KG1 (cell line): ENCODE measurements at regions not wholly inside any gene's neighbourhood (a gene's known extent, or its start where the extent isn't known, plus 50 kb on each side); places are given as distances from the start of the nearest gene placed in this dataset.
"Not testable (repeated sequence)": the region's sequence is repeated elsewhere in the genome, so short reads cannot be mapped to it uniquely, and the experiment has no call there.

Experiments
- DNase-seq: peaks from one replicate; lab custom pipeline; 2025; lab: John Stamatoyannopoulos, UW

- DNase-seq: no peak
Observed at GRCh38 chr22:27099946-27100722, 442.7 kb downstream of the MIAT start.

GRCh38 chr22:27100789-27101188 is 443.4 kb downstream of the MIAT start:
- no peak for DNase-seq

DNA sequence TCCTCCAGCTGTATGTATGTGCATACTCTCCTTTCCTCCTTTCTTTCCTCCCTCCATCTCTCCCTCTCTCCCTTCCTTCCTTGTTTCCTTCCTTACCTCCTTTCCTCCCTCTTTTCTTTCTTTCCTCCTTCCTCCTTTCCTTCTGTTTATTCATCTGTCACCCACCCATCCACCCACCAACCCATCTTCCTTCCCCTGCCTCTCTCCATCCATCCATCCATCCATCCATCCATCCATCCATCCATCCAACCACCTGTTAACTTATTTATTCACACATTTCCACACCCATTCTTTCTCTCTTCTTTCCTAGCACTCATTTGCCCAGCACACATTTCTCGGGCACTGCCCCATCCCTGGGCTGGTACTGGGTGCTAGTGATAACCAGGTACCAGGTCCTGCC is 443.9 kb downstream of the MIAT start:
- no peak for DNase-seq

DNA sequence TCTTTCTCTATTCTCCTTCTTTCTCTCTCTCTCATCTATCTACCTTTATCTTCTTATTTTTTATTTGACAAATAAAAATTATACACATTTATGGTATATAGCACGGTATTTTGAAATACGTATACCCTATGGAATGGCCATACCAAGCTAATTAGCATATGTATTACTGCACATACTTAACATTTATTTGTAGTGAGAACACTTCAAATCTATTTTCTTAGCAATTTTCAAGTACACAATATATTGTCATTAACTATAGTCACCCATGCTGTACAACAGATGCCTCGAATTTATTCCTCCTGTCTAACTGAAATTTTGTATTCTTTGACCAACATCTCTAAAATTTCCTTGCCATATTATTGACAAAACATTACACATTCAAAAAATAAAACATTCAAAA is 447.1 kb downstream of the MIAT start:
- DNase-seq: no peak

DNA sequence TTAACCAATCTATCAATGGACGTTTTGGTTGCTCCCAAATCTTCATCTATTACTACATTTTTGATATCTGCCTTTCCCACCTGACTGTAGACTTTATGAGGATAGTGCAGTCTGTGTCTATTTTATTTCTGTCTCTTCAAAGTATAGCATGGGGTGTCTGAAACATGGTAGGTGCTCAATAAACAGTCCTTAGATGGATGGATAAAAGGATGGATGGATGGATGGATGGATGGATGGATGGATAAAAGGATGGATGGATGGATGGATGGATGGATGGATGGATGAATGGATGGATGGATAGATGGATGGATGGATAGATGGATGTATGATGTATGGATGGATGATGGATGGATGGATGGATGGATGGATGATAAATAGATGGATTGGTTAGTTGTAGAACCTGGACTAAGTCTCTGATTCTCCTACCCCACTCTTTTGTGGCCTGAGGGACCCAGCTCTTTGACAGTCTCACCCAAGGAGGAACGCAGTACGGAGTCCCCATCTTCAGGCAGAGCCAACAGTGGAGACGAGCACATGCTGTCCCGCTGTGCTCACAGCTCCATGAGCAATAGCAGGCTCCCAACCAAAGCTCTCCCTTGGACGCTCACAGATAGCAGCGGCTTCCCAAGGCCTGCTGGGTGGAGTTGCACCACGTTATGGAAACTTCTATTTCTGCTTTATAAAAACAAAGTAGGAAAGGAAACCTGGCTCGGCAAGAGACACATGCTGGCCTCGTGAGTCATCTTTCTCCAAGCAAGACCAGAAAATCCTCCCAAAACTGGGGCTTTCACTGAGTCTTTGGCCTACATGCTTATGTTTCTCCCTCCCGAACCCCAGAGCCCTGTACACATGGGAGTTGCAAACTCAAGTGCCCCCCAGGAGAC is 448.0 kb downstream of the MIAT start:
- DNase-seq: no peak

DNA sequence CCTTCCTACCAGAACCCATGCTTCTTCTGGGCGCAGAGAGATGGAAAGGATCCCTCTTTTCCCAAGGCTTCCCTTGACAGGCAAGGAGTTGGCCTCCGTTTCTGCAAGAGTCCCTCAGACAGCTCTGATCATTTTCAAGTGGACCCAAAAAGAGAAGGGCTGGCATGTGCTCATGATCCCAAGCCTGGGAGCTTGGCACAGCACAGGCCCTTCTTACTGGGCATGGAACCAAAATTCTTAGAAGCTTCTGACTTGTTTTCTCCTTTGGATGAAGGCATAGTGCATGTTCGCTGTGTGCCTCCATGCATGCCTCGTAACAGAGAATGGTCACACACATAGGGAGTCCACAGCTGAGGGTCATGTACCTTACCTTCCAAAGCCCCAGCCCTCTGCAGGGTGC is 449.6 kb downstream of the MIAT start:
- no peak for DNase-seq

GRCh38 chr22:27107386-27107785 is 450.0 kb downstream of the MIAT start:
- DNase-seq: no peak

DNA sequence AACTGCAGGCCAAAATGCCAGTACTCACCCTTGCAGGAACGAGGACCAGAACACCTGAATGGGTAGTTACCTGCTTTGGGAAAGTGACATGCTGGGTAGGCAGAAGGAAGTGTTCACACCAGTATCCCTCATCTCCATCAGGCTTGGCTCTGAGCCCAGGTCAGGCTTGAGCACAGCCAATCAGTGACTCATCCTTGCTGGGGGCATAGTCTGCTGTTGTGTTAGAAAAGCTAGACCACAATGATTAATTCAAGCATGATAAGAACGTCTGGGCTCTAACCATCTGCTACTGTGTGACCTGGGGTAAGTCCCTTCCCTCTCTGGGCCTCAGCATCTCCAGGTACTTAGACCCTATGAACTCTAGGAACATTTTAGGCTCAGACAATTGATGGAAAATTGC is 450.4 kb downstream of the MIAT start:
- DNase-seq: no peak

GRCh38 chr22:27108425-27109114 is 451.2 kb downstream of the MIAT start:
- no peak for DNase-seq

DNA sequence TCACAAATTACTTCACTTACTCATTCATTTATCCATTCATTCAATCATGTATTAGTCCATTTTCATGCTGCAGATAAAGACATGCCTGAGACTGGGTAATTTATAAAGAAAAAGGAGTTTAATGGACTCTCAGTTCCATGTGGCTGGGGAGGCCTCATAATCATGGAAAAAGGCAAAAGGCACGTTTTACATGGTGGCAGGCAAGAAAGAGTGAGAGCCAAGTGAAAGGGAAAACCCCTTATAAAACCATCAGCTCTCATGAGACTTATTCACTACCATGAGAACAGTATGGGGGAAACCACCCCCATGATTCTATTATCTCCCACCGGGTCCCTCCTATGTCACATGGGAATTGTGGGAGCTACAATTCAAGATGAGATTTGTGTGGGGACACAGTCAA is 452.0 kb downstream of the MIAT start:
- not testable (repeated sequence) for DNase-seq

GRCh38 chr22:27110665-27111451 is 453.5 kb downstream of the MIAT start:
- no peak for DNase-seq

- DNase-seq: no peak
Observed at GRCh38 chr22:27111796-27112672, 454.6 kb downstream of the MIAT start.

DNA sequence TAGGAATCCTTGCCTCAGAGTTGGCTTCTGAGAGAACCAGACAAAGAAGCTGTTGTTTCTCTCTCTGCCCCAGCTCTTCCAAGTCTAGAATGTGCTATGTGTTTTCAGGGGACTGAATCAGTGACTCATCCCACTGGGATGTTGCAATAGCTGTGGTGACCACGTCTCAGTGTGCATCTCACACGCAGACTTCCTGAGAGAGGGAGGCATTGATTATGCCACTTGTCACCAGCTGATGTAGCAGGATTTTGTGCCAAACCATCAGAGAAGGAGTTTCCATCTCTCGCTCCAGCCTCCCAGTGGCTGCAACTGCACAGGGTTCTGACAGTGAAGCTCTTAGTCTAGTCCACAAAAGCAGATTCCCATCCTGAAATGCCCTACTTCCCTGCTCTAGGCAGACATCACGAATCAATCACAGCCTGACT is 455.8 kb downstream of the MIAT start:
- DNase-seq: no peak

DNA sequence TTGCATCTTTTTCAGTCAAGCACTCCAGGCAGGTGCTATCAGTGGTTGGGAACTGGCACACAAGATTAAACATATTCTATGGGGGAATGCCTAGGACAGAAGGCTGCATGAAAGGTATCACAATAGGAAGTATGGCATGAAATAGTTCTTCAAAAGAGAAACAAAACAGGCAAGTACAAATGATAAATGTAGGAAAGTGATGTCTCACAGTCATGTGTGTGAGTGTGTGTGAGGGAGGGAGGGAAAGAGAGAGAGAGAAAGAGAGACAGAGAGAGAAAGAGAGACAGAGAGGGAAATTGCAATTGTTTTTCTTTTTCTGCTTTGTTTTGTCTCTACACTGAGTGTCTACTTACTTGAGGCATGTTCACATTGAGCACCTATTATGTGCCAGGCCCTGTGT is 456.3 kb downstream of the MIAT start:
- no peak for DNase-seq

DNA sequence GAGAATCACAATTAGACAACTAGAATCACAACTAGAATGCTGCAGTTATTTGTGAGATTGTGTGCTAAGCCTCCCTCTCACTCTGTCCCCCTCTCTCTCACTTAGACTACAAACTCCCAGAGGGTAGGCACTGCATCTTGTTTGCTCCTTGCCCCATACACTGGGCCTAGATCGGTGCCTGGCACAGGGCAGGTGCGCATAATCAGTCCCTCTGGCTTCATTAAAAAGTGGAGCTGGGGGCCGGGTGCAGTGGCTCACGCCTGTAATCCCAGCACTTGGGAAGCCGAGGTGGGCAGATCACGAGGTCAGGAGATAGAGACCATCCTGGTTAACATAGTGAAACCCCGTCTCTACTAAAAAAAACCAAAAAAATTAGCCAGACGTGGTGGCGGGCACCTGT is 456.8 kb downstream of the MIAT start:
- DNase-seq: no peak

- no peak for DNase-seq
Observed at GRCh38 chr22:27115410-27115809, 458.0 kb downstream of the MIAT start.

GRCh38 chr22:27115816-27116256 is 458.4 kb downstream of the MIAT start:
- DNase-seq: no peak

DNA sequence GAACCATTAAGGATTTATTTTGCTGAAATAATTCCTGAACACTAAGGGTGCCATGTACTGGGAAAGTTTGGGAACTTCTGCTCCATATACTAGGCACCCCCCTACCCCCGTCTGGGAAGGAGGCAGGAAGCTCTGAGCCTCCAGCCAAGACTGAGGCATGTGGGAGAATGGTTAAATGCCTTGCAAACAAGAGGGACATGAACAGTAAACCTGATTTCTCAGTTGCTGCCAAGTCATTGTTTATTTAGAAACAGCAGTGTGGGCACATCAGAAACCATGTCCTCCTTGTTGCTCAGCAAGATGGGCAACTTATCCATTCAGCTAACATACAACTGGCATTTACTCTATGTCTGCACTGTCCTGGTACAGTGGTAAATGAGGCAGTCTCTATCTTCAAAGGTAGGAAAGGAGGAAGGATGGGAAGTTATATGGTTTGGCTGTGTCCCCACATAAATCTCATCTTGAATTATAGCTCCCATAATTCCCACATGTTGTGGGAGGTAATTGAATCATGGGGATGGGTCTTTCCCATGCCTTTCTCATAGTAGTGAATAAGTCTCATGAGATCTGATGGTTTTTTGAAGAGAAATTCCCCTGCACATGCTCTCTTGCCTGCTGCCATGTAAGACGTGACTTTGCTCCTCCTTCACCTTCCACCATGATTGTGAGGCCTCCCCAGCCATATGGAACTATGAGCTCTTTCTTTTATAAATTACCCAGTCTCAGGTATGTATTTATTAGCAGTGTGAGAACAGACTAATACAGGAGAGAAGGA is 459.1 kb downstream of the MIAT start:
- DNase-seq: no peak

GRCh38 chr22:27120036-27120435 is 462.6 kb downstream of the MIAT start:
- DNase-seq: no peak

GRCh38 chr22:27122574-27122973 is 465.2 kb downstream of the MIAT start:
- no peak for DNase-seq
